Skeletal muscle tissue (tissue), 3 donors: ENCODE measurements at regions not wholly inside any gene's neighbourhood (a gene's known extent, or its start where the extent isn't known, plus 50 kb on each side); places are given as distances from the start of the nearest gene placed in this dataset.

ENCODE experiments used
- H3K27ac ChIP-seq: one replicate; pipeline ENCODE4 v1.7.0; 2013; ENCODE audit warnings: mild to moderate bottlenecking, low read depth, low read length, inconsistent platforms
- H3K27me3 ChIP-seq, 3 donors: one replicate each; pipeline ENCODE4 v1.7.0; 2013; ENCODE audit warnings: low read length in 3 of 3; ENCODE audit not compliant: control insufficient read depth in 3 of 3, insufficient read depth in 3 of 3
- H3K36me3 ChIP-seq, 3 donors: one replicate each; pipeline ENCODE4 v1.7.0; 2013; ENCODE audit warnings: low read length in 3 of 3; ENCODE audit not compliant: control insufficient read depth in 3 of 3, insufficient read depth in 3 of 3
- H3K4me1 ChIP-seq, 3 donors: one replicate each; pipeline ENCODE4 v1.7.0; 2013; ENCODE audit warnings: low read length in 3 of 3, mild to moderate bottlenecking in 3 of 3; ENCODE audit not compliant: control insufficient read depth in 3 of 3, insufficient read depth in 3 of 3
- H3K4me3 ChIP-seq, 3 donors: one replicate each; pipeline ENCODE4 v1.7.0; 2013; ENCODE audit warnings: low read length in 3 of 3
- H3K9ac ChIP-seq, 3 donors: one replicate each; pipeline ENCODE4 v1.7.0; 2013; ENCODE audit warnings: low read length in 3 of 3, mild to moderate bottlenecking in 3 of 3, moderate library complexity in 2 of 3, low read depth in 1 of 3
- H3K9me3 ChIP-seq, 3 donors: one replicate each; pipeline ENCODE4 v1.7.0; 2013; ENCODE audit warnings: low read length in 3 of 3; ENCODE audit not compliant: control insufficient read depth in 3 of 3
- donor health status: Osteomylitis.

DNA sequence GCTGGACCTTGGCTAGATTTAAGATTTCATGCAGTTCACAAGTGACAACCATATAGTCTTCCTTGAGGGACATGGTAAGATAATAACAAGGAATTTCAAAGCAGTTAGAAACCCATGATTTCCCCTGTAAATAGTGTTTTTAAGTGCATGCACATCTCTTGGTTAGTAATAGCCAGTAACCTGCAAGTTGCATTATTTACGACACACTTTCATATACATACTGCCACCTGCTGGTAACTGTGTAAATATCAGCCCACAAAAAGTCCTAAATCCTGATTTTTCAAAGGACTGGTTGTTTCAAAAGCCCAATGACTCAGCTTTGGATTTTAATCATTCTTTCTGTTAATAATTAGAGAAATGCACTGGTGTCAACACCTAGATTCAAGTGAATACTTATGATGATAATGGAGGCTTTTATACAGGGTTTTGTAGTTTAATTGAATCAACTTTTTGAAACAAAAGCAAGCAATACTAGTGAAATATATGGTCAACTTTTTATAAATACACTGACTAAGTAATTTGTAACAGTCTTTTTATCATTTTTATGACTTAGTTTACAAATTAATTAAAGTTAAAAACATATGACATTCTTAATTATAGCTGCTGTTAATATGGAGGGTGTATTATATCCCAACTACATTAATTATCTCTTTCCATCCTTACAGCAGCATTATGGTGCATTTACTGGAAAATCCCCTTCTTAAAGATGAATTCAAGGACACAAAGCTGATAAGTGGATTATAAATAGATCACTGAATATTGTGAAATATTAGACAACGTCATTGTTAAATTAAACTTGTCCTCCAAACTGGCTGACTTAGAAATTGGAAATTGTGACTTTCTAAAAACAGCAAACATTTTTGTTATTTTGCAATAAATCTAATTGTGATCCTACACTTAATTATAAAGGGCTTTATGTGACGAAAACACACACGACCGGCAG is 367.7 kb upstream of the SEMA3D start:
- no peak overlapping the region for H3K27ac ChIP-seq
- H3K36me3 ChIP-seq, result no peaks in the 10 kb centered on the region
- H3K4me3 ChIP-seq, result no peak overlapping the region

DNA sequence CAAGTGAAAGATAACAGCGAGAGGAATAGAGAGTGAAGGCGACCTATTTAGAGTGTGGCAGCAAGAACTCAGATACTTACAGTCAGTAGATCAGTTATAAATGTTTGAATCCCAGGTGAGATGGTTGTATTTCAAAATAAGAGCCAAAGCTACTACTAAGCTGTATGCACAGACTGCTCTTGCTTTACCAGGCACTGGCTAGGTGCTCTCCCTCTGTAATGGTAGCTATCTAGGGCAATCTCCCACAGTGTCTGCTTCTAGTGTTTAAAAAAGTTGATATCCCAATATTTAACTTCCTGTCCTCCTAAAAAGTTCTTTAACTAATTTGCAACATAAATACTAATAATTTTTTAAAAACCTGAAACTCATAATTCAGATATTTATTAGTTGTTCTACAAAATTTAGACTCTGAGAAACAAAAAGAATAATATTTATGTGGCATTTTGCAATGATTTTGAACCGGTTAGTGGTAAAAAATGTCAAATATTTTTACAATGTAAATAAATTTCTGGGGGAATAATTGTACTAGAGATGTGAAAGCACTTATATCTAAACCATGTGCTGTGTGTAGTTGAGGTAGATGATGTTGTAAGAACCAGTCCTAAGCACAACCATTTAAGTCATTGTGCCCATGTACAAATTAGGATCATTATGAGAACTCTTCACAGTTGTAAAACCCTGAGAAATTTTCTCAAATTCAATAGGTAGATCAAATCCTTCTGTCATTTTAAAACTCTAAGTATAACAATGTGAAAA is 349.3 kb upstream of the SEMA3D start:
- H3K9me3 ChIP-seq, result no peaks in the 10 kb centered on the region
- H3K36me3 ChIP-seq, result no peaks in the 10 kb centered on the region
- no peaks in the 10 kb centered on the region for H3K27me3 ChIP-seq
- no peak overlapping the region for H3K9ac ChIP-seq
- no peak overlapping the region for H3K4me3 ChIP-seq
- H3K27ac ChIP-seq, result no peak overlapping the region
- no peaks in the 10 kb centered on the region for H3K4me1 ChIP-seq

More for the DNA sequence above, 367.7 kb upstream of the SEMA3D start:
- H3K9ac ChIP-seq, result no peak overlapping the region
- no peaks in the 10 kb centered on the region for H3K4me1 ChIP-seq
- H3K27me3 ChIP-seq, result no peaks in the 10 kb centered on the region
- H3K9me3 ChIP-seq, result no peaks in the 10 kb centered on the region

DNA sequence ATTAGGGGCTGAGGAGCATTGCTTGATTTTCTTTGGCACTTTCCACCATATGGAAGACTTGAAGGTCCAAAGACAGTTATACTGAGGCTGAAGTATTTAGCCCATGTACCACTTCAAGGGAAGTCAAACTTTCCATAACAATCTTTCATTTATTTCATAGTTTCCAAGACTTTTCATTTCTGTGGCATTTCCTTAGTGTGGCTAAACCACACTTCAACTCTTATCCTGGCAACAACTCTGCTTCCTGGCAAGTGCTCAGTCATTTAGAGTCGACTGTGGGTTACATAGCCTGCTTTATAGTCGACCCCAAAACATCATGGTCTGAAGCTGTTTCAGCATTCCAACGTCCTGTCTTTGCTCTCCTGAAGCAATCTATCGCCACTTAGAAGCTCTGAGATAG is 343.0 kb upstream of the SEMA3D start:
- no peak overlapping the region for H3K27ac ChIP-seq
- no peaks in the 10 kb centered on the region for H3K4me1 ChIP-seq
- H3K9ac ChIP-seq, result no peak overlapping the region
- H3K27me3 ChIP-seq, result no peaks in the 10 kb centered on the region
- no peak overlapping the region for H3K4me3 ChIP-seq
- H3K36me3 ChIP-seq, result no peaks in the 10 kb centered on the region
- H3K9me3 ChIP-seq, result no peaks in the 10 kb centered on the region

DNA sequence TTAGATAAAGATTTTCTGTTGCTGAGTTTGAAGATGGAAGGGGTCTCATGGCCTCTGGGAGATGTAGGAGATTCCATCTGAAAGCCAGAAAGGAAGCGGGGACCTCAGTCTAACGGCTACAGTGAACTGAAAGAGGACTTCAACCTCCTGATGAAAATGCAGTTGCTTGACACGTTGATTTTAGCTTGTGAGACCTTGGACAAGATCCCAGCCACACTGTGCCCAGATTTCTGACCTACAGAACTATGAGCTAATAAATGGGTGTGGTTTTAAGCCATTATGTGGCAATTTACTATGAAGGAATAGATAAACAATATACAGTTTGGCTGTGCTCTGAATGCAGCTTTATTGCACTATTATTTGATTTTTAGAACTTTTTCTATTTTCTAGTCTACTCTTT is 342.3 kb upstream of the SEMA3D start:
- Histone ChIP-seq H3K9ac (no peak overlapping the region), H3K27me3 (no peaks in the 10 kb centered on the region), H3K27ac (no peak overlapping the region), H3K36me3 (no peaks in the 10 kb centered on the region), H3K4me3 (no peak overlapping the region), H3K9me3 (no peaks in the 10 kb centered on the region), H3K4me1 (no peaks in the 10 kb centered on the region)

DNA sequence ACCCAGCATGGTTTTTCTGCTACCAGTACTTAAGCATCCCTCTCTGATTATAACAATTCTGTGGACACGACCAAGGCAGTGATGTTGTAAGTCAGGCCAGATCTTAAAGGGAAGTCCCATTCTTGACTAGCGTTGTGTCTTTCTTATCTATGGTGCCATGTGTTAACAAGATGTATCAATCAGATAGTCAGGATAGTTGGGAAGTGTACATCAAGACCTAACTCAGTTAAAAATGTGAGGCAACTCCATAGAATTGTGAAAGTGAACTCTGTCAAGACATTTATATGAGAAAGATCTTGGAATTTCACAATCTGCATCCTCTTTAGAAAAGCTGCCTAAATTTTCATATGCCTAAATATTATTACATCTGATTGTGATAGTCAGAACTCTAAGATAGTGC is 341.7 kb upstream of the SEMA3D start:
- Histone ChIP-seq H3K4me1 (no peaks in the 10 kb centered on the region), H3K4me3 (no peak overlapping the region), H3K27me3 (no peaks in the 10 kb centered on the region), H3K9ac (no peak overlapping the region), H3K9me3 (no peaks in the 10 kb centered on the region), H3K27ac (no peak overlapping the region), H3K36me3 (no peaks in the 10 kb centered on the region)

DNA sequence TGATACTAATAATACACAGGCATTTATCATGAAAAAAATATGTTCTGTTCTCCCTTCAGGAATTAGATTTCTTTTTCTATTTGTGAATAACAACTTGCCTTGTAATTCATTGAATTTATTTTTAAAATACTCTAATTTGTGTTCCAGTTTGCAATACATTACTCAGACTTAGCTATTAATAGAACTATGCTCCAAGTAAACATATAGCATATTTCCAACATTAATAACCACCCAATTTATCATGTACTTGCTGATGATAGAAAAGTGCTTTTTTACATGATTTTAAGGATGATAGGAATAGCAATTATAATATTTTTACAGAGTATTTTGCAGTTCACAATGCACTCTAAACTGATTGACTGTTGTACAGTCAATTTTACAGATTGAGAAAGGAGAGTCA is 338.8 kb upstream of the SEMA3D start:
- H3K9ac ChIP-seq, result no peak overlapping the region

DNA sequence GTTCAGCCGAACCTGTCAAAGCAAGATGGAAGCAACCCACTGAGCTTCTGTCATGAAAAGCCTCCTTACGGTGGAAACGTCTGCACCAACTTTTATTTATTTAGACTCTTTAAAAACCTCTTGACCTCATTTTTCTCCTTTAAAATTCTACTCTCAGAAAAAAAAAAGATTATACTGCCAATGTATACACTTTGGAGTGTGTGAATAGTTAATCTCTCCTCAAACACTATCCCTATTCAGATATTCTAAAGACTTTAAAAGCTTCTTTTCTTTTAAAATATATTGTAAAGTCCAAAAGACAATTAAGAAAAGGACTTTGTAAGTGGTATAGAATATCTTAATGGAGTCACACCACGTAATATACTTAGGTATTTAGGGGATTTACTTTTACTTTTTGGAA is 335.2 kb upstream of the SEMA3D start:
- Histone ChIP-seq H3K9me3 (no peaks in the 10 kb centered on the region), H3K27me3 (no peaks in the 10 kb centered on the region), H3K36me3 (no peaks in the 10 kb centered on the region), H3K9ac (no peak overlapping the region), H3K27ac (no peak overlapping the region), H3K4me1 (no peaks in the 10 kb centered on the region), H3K4me3 (no peak overlapping the region)

More for the DNA sequence above, 338.8 kb upstream of the SEMA3D start:
- H3K4me1 ChIP-seq, result no peaks in the 10 kb centered on the region
- no peak overlapping the region for H3K27ac ChIP-seq
- H3K36me3 ChIP-seq, result no peaks in the 10 kb centered on the region
- H3K4me3 ChIP-seq, result no peak overlapping the region
- no peaks in the 10 kb centered on the region for H3K27me3 ChIP-seq
- no peaks in the 10 kb centered on the region for H3K9me3 ChIP-seq

DNA sequence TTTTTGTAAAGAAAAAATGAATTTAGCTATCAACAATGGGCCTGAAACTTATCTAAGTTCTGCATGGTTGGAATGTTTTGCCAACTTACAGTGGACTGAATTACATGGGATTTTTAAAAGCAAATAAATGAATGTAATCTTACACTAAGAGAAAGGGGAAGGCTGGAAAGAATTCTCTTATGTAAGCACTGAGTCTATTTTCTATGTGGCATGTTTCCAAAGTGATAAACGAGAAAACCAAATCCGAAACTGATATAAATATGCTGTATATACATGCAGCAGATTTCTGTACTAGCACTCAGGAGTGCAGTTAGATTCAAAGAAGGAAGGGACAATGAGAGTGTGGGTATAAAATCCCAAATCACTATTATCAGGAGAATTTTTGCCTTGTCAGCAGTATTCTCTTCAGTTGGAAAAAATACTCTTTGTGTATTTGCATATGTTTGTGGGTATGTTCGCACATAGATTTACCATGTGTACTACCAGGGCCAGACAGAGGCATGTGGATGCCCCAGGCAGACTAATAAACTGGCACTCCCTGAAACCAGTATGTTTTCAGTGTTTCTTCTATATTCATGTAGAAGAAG is 334.3 kb upstream of the SEMA3D start:
- H3K36me3 ChIP-seq, result no peaks in the 10 kb centered on the region
- H3K27ac ChIP-seq, result no peak overlapping the region
- no peaks in the 10 kb centered on the region for H3K9me3 ChIP-seq
- H3K4me3 ChIP-seq, result no peak overlapping the region
- no peaks in the 10 kb centered on the region for H3K4me1 ChIP-seq
- H3K27me3 ChIP-seq, result no peaks in the 10 kb centered on the region
- no peak overlapping the region for H3K9ac ChIP-seq

DNA sequence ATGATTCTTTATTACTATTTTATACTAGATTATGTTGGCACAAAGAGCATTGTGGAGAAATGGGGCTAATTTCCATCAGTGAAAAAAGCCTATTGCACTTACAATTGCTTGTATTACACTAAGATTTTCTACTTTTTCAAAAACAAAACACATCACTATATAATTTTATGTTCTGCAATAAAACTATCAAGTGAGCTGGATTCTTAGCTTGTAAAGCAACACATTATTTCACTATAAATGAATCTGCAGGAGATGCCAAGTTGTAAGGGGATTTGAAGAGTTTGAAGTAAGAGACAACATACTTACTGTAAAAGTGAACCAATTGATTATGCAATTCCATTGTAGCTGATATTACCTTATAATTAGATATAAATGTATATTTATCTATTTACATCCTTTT is 333.3 kb upstream of the SEMA3D start:
- H3K9me3 ChIP-seq, result no peaks in the 10 kb centered on the region
- H3K27ac ChIP-seq, result no peak overlapping the region
- no peak overlapping the region for H3K9ac ChIP-seq
- H3K4me1 ChIP-seq, result no peaks in the 10 kb centered on the region
- H3K27me3 ChIP-seq, result no peaks in the 10 kb centered on the region
- H3K36me3 ChIP-seq, result no peaks in the 10 kb centered on the region
- H3K4me3 ChIP-seq, result no peak overlapping the region

DNA sequence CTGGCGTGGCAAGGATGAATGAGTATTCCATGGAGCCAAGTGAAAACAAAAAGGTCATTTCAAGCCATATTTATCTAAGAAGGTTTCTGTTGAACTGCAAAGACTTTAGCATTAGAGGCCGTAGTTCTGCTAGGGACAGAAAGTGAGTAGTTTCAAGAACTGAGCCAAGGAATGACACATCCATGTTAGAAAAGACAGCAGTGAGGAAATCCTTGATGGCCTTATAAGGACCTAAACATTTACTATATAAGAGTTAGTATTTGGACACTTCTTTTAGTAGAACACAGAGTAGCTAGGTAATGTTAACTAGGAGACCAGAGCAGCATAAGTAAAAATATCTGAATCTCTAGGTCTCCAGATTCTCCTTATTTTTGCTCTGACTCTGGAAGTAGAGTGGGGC is 329.8 kb upstream of the SEMA3D start:
- Histone ChIP-seq H3K27me3 (no peaks in the 10 kb centered on the region), H3K4me3 (no peak overlapping the region), H3K4me1 (no peaks in the 10 kb centered on the region), H3K27ac (no peak overlapping the region), H3K36me3 (no peaks in the 10 kb centered on the region), H3K9me3 (no peaks in the 10 kb centered on the region), H3K9ac (no peak overlapping the region)
